ENCODE measurements at regions not wholly inside any gene's neighbourhood (a gene's known extent, or its start where the extent isn't known, plus 50 kb on each side); places are given as distances from the start of the nearest gene placed in this dataset.

DNA sequence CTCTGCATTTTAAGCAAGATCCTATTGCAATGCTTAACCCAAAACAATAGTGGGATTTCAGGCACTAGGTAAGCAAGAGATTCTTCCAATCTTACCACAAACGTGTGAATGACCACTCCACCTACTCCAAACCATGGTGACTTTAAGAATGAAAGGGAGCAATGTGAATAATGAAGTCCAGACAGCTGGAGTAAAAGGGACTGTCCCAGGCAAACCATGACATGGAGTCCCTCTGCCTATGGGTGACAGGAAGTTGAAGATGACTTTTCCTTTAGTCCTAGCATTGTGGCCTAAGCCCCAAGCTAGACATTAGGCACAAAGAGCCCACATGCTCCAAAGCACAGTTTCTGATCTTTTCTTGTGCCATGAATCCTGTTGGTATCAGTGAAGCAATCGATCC lies 179.0 kb downstream of the SHQ1 start:
- H3K27ac Mint-ChIP-seq = no peak overlapping the region
- H3K4me3 Mint-ChIP-seq = no peak overlapping the region

DNA sequence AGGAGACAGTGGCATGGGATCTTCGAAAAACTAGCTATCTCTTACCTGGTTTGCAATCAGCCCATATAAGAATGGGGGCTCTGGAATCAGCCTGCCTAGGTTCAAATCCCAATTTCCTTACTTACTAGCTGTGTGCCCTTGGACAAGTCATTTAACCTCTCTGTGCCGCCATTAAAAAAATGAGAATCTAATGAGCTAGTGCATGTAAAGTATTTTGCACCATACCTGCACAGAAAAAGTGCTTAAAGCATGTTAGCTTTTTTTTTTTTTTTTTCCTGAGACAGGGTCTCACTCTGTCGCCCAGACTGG lies 181.8 kb downstream of the SHQ1 start:
- Mint-ChIP-seq H3K36me3 (ENCODE audit: low read depth) (no peaks in the 10 kb centered on the region), H3K27ac (no peak overlapping the region), H3K4me1 (ENCODE audit: low read depth) (no peaks in the 10 kb centered on the region), H3K4me3 (no peak overlapping the region), H3K27me3 (ENCODE audit: low read depth) (no peaks in the 10 kb centered on the region), H3K9me3 (no peaks in the 10 kb centered on the region)

More for the DNA sequence above, 179.0 kb downstream of the SHQ1 start:
- Mint-ChIP-seq H3K4me1 (ENCODE audit: low read depth) (no peaks in the 10 kb centered on the region), H3K9me3 (no peaks in the 10 kb centered on the region), H3K36me3 (ENCODE audit: low read depth) (no peaks in the 10 kb centered on the region), H3K27me3 (ENCODE audit: low read depth) (no peaks in the 10 kb centered on the region)

DNA sequence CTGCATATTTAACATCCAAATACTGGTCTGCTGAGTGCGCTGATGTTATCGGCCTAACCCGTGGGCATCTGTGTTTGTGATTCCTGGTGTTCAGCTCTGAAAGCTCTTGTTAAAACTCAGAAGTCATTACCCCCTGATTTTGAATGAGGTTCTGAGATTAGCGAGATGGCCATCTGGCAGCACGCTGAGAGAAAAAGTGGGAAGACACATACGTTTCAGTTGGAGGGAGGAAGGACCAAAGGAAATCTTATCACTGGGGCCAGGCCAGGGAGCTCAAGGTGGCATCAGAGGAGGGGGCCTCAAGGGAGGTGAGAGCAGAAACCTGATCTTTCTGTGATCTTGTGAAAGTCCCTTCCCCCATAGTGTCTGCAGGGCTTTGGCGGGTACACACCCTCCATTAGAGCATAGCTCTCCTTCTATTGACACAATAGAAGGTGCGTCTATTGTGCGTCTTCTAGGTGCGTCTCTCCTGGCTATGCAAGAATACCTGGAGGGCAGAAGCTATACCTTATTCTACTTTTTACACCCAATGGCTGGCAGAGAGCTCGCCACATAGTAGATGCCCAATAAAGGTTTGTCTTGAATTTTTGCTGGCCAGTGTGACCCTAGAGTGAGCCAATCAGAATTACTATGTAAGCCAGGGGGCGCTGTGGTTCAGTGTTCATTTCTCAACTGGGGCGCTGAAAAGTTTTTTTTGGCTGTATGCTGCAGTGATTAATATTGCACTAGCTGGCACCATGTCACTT lies 182.4 kb downstream of the SHQ1 start:
- Mint-ChIP-seq H3K4me1 (ENCODE audit: low read depth) (no peaks in the 10 kb centered on the region), H3K27ac (no peak overlapping the region), H3K4me3 (no peak overlapping the region)

DNA sequence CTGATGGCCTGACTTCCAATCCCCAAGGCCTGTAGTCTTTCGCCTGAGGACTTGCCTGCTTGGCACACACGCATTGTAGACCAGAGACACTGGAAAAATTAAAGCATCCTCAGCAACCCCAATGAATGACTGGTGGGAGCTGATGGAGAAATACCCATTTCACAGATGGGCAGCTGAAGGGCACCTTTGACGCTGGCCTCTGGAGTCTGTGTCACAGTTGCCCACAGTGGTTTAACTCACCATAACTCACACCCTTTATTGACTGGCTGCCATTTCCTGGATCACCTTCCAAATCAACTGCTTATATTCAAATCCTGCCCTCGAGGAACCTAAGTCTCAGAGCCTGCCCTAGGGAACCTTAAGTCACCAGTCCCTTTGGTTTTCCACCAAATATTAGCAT lies 183.1 kb downstream of the SHQ1 start:
- Mint-ChIP-seq H3K4me1 (ENCODE audit: low read depth) (no peaks in the 10 kb centered on the region), H3K9me3 (no peaks in the 10 kb centered on the region), H3K4me3 (no peak overlapping the region), H3K27ac (no peak overlapping the region), H3K36me3 (ENCODE audit: low read depth) (no peaks in the 10 kb centered on the region), H3K27me3 (ENCODE audit: low read depth) (no peaks in the 10 kb centered on the region)

More for the DNA sequence above, 182.4 kb downstream of the SHQ1 start:
- no peaks in the 10 kb centered on the region for H3K27me3 Mint-ChIP-seq (ENCODE audit: low read depth)
- H3K9me3 Mint-ChIP-seq = no peaks in the 10 kb centered on the region
- H3K36me3 Mint-ChIP-seq (ENCODE audit: low read depth) = no peaks in the 10 kb centered on the region

DNA sequence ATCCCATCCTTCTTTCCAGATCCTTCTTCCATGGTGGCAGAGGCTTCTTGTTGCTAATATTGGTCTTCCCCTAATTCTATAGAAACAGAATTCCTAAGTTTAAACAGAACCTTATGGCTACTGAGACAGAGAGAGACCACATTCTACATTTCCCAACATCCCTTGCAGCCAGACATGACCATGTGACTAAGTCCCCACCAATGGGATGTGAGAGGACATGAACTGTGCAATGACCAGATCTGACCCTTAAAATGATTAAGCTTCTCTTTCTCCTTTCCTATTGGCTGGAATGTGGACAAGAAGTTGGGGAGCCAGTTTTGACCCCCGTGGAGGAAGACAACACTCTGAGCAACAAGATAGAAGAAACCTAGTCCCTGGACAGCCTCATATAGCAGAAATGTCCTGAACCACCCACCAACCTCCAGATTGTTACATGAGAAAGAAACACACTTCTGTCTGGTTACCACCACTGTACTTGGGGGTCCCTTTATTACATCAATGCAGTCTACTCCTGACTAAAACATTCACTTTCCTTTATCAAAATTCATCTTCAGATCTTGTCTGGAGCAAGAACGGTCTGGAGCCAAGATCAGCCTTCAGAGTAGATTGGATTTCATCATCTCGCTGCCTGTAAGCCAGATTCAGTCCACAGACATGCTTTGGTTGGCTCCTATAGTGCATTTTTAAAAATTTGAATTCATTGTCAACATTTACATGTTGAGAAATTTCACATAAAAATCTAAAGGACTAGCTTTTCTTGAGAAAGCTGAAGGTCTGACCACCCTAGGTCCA lies 183.9 kb downstream of the SHQ1 start:
- Mint-ChIP-seq H3K27me3 (ENCODE audit: low read depth) (no peaks in the 10 kb centered on the region), H3K27ac (no peak overlapping the region), H3K9me3 (no peaks in the 10 kb centered on the region), H3K4me3 (no peak overlapping the region), H3K4me1 (ENCODE audit: low read depth) (no peaks in the 10 kb centered on the region), H3K36me3 (ENCODE audit: low read depth) (no peaks in the 10 kb centered on the region)

DNA sequence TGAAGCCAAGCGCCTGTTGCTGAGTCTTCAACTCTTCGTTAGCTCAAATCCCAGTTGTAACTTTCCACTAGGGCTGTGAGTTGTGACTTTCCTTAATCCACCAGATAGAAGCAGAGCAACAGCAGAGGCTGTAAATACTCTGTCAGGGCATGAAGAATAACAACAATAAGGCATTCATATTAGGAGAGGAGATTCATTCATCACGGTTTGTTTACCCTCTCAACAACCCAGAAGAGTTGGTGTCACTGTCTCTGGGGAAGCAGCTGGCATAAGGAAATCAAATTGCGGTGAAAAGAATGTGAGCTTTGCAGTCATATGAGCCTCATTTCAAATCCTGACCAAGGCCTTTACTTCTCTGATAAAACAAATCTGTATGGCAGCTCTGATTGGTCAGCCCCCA lies 184.8 kb downstream of the SHQ1 start:
- Mint-ChIP-seq H3K27ac (no peak overlapping the region), H3K4me1 (ENCODE audit: low read depth) (no peaks in the 10 kb centered on the region), H3K4me3 (no peak overlapping the region), H3K36me3 (ENCODE audit: low read depth) (no peaks in the 10 kb centered on the region), H3K9me3 (no peaks in the 10 kb centered on the region), H3K27me3 (ENCODE audit: low read depth) (no peaks in the 10 kb centered on the region)

DNA sequence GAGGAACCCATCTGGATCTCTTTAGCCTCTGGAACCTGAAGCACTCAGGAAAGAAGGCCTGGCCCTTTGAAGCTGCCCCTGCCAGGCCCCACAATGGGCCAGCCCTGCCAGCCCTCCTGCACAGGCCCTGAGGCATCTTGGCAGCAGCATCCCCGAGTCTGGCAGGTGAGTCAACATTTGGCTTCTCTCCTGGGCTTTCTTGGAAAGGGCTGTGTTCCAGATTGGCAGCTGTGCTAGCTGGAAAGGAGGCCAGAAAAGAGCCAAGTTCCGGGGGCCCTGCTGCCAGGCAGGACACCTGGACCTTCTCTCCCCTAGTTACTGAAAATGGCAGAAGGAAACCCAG lies 187.2 kb downstream of the SHQ1 start:
- no peaks in the 10 kb centered on the region for H3K36me3 Mint-ChIP-seq (ENCODE audit: low read depth)
- H3K27ac Mint-ChIP-seq = no peak overlapping the region
- no peaks in the 10 kb centered on the region for H3K9me3 Mint-ChIP-seq
- peaks cover 3% of the 10 kb centered on the region for H3K27me3 Mint-ChIP-seq (ENCODE audit: low read depth)
- no peak overlapping the region for H3K4me3 Mint-ChIP-seq
- H3K4me1 Mint-ChIP-seq (ENCODE audit: low read depth) = peaks cover 8% of the 10 kb centered on the region

DNA sequence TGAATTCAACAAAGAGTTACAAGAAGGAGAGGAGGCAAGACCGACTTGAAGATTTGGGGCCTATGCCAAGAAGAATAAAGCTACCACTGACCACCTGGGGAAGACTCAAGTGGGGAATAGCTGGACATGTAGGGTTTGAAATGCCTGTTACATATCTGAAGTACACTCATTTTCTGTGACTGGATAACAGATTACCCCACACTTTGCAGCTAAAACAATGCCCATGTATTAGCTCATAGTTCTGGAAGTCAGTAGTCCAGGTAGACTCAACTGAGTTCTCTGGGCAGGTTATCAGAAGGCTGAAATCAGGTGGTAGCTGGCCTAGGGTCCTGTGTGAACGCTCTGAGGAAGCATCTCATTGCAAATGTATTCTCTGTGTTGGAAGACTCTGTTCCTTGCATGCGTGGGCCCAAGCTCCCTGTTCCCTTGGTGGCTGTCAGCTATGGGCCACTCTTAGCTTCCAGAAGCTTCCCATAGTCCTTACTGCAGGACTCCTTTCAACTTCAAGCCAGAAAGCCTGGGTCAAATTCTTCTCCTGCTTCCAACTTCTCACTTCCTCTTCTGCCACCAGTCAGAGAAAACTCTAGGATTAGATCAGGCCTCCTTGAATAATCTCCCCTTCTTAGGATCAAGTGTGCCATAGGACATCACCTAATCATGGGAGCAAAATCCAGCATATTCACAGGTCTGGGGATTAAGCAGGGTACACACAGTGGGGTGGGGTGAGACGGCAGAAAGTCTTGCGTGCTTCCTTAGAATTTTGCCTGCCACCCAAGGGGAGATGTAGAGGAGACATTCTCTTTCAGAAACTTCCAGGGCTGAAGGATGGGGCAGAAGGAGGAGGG lies 187.8 kb downstream of the SHQ1 start:
- no peaks in the 10 kb centered on the region for H3K36me3 Mint-ChIP-seq (ENCODE audit: low read depth)
- H3K4me1 Mint-ChIP-seq (ENCODE audit: low read depth) = peaks cover 8% of the 10 kb centered on the region
- no peak overlapping the region for H3K27ac Mint-ChIP-seq
- no peaks in the 10 kb centered on the region for H3K9me3 Mint-ChIP-seq
- no peak overlapping the region for H3K4me3 Mint-ChIP-seq
- H3K27me3 Mint-ChIP-seq (ENCODE audit: low read depth) = peaks cover 5% of the 10 kb centered on the region

DNA sequence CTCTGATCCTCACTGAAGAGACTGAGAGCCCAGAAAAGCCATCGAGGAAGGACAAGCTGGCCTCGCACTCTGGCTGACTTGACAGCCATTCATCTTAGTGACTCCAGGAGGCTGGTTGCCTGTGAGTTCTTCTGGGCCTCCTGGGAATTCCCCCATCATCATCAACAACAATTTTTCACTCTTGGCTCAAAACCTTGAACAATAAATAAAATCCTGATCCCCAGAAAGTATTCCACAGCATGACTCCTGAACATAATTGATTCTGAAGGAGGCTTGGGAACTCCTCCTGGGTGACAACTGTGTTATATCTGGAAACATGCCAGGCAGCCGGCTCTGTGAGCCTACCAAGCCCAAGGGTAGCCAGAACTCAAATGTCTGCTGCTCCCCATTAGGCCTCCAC lies 188.6 kb downstream of the SHQ1 start:
- no peak overlapping the region for H3K4me3 Mint-ChIP-seq

DNA sequence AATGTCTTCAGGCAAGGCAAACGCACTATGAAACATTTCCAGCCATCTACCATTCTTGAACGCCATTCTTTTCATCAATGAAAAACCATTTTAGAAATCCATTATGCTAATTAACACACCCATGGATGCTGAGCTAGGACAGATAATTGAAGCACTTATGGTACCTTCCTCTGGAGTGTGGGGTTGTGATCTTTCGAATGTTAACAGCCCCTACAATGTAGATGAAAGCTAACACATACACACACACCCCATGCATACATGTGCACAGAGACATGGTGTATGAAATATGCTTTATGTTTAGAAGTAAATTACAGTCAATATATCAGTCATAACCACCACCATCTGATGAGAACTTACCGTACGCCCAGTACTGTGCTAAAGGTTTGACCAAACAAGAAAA lies 189.1 kb downstream of the SHQ1 start:
- Mint-ChIP-seq H3K4me1 (ENCODE audit: low read depth) (peaks cover 8% of the 10 kb centered on the region), H3K27me3 (ENCODE audit: low read depth) (peaks cover 12% of the 10 kb centered on the region)

More for the DNA sequence above, 188.6 kb downstream of the SHQ1 start:
- Mint-ChIP-seq H3K27me3 (ENCODE audit: low read depth) (peaks cover 10% of the 10 kb centered on the region), H3K9me3 (no peaks in the 10 kb centered on the region), H3K4me1 (ENCODE audit: low read depth) (peaks cover 8% of the 10 kb centered on the region), H3K36me3 (ENCODE audit: low read depth) (no peaks in the 10 kb centered on the region), H3K27ac (no peak overlapping the region)

DNA sequence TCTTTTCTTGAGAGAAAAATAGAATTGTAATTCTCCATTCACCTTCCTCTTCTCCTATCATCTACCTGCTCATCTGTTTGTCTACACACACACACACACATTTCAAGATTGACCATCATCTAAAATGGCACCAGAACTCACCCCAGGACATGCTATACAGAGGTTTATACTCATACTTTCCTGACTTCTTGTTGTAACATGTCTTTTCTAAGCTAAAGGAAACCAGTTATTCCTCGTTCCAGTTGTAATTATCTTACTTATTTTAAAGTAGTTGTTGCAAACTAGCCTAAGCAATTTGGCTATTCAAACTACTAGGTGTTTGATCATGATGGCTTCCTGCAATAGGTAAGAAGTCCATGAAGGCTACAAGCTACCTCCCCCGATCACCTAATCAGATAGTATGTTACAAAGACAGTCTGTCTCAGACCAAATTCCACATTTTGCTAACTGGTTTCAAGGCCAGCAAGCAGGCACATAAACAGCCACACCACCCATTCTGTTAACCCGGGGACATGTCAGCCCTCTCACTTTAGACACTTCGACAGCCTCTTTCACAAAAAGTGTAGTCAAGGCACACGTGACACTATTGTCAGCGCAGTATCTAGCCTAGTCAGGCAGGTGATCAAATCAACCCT lies 189.7 kb downstream of the SHQ1 start:
- H3K27ac Mint-ChIP-seq = no peak overlapping the region
- no peaks in the 10 kb centered on the region for H3K9me3 Mint-ChIP-seq
- no peaks in the 10 kb centered on the region for H3K36me3 Mint-ChIP-seq (ENCODE audit: low read depth)
- peaks cover 12% of the 10 kb centered on the region for H3K27me3 Mint-ChIP-seq (ENCODE audit: low read depth)
- H3K4me3 Mint-ChIP-seq = no peak overlapping the region
- H3K4me1 Mint-ChIP-seq (ENCODE audit: low read depth) = peaks cover 8% of the 10 kb centered on the region

More for the DNA sequence above, 189.1 kb downstream of the SHQ1 start:
- Mint-ChIP-seq H3K4me3 (no peak overlapping the region), H3K9me3 (no peaks in the 10 kb centered on the region), H3K36me3 (ENCODE audit: low read depth) (no peaks in the 10 kb centered on the region), H3K27ac (no peak overlapping the region)

DNA sequence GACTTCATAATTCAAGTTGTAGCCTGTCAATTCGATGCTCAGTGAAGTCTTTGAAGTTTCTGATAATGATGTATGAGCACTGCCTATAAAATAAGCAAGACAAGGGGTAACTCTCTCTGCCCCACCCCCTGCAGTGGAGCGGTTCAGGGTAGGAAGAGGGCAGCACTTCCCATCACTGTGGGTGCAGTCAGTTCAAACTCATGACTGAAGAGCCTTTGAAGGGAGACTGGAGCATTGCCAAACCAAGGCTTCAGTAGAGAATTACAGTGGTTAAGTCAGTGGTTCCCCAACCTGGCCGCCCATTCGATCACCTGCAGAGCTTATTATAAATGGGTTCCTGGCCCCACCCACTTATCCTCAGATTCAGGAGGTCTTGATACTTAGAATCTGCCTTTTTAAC lies 190.6 kb downstream of the SHQ1 start:
- no peak overlapping the region for H3K27ac Mint-ChIP-seq
- H3K36me3 Mint-ChIP-seq (ENCODE audit: low read depth) = no peaks in the 10 kb centered on the region
- peaks cover 12% of the 10 kb centered on the region for H3K27me3 Mint-ChIP-seq (ENCODE audit: low read depth)
- H3K4me3 Mint-ChIP-seq = no peak overlapping the region
- H3K9me3 Mint-ChIP-seq = no peaks in the 10 kb centered on the region
- H3K4me1 Mint-ChIP-seq (ENCODE audit: low read depth) = peaks cover 8% of the 10 kb centered on the region

DNA sequence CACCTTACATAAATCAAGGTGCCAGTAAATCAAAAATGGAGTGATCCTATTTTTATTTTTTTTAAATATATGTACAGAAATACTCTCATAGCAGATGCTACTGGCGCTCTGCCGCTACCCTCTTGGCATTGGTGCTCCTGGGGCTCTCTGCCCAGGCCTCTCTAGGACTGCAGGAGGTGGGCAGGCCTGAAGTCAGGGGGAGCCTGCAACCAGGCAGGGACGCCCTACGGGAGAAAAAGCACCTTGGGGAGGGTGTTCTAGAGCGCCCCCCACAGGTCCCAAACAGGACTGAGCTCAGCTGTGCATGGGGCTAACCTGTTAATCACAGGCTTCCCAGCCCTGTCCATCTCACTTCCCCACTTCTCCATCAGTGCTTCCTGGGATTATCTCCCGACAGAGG lies 192.5 kb downstream of the SHQ1 start:
- H3K36me3 Mint-ChIP-seq (ENCODE audit: low read depth) = peaks cover 2% of the 10 kb centered on the region
- peaks cover 12% of the 10 kb centered on the region for H3K27me3 Mint-ChIP-seq (ENCODE audit: low read depth)
- peaks cover 5% of the 10 kb centered on the region for H3K9me3 Mint-ChIP-seq
- no peak overlapping the region for H3K4me3 Mint-ChIP-seq
- no peak overlapping the region for H3K27ac Mint-ChIP-seq
- peaks cover 10% of the 10 kb centered on the region for H3K4me1 Mint-ChIP-seq (ENCODE audit: low read depth)

DNA sequence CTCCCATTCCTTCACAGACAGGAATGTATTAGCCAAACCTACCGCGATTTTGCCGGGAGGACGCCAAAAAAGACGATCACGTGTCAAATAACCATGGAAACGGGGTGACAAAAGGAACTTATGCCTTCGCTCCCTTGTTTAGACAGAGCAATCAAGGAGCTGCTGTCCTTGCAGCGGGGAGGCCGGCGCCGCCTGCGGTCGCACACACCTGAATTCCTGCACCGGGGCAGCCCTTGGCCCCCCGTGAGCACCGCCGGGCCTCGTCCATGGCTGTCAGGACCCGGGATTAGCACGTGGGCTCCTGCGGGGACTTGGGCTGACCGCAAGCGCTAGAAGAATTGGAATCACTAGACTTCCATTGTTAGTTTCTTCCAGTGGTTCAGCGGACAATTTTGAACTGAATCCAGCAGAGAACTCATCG lies 193.1 kb downstream of the SHQ1 start:
- peaks cover 12% of the 10 kb centered on the region for H3K27me3 Mint-ChIP-seq (ENCODE audit: low read depth)

More for the DNA sequence above, 193.1 kb downstream of the SHQ1 start:
- Mint-ChIP-seq H3K4me3 (no peak overlapping the region), H3K9me3 (peaks cover 5% of the 10 kb centered on the region), H3K36me3 (ENCODE audit: low read depth) (peaks cover 2% of the 10 kb centered on the region), H3K4me1 (ENCODE audit: low read depth) (peaks cover 10% of the 10 kb centered on the region), H3K27ac (no peak overlapping the region)
